ENCODE measurements at regions not wholly inside any gene's neighbourhood (a gene's known extent, or its start where the extent isn't known, plus 50 kb on each side); places are given as distances from the start of the nearest gene placed in this dataset.
"Not testable (repeated sequence)": the region's sequence is repeated elsewhere in the genome, so short reads cannot be mapped to it uniquely, and the experiment has no call there.

- DNase-seq = no peak
Measured at GRCh38 chr14:30227436-30227835, 299.8 kb upstream of the PRKD1 start.

DNA sequence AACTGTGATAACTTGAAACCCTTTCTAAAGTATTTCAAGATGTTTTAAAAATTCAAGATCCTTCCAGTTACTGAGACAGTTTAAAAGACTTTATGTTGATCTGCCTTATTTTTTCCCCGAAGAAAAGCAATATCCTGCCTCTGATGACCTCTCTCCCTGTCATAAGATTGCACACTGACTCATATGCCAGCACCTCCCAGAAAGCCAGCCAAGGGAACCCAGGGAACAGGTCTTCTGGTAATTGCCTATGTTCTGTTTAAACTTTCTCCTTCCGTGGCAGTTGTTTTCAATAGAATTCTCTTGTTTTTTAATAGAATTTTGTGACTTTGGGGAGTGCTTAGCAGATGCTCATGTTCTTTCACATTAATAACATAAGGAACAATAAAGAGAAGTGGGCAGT lies 300.2 kb upstream of the PRKD1 start:
- DNase-seq = no peak

GRCh38 chr14:30230719-30231118 lies 303.1 kb upstream of the PRKD1 start:
- no peak for DNase-seq

- DNase-seq = no peak
Measured at GRCh38 chr14:30234966-30235365, 307.3 kb upstream of the PRKD1 start.

- DNase-seq = no peak
Measured at GRCh38 chr14:30235485-30235884, 307.8 kb upstream of the PRKD1 start.

- no peak for DNase-seq
Measured at GRCh38 chr14:30238936-30239335, 311.3 kb upstream of the PRKD1 start.

DNA sequence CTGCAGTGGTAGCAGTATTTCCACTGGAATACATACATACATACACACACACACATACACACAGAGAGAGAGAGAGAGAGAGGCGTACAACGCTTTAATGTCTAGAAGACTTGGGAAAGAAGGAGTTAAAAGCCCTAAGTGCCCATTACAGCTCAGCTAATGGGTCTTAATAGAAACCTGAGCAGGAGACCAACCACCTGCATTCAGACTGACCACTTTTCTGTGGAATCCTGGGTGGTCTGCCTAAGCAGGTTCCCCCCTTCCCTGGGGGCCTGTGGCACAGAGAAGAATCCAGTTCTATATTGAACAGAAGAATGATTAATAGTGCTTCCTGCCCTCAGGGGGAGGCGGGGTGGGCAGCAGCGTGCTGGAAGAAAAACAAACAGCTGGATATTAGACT lies 312.4 kb upstream of the PRKD1 start:
- no peak for DNase-seq

GRCh38 chr14:30240685-30241084 lies 313.0 kb upstream of the PRKD1 start:
- no peak for DNase-seq

GRCh38 chr14:30242744-30243143 lies 315.1 kb upstream of the PRKD1 start:
- no peak for DNase-seq

GRCh38 chr14:30243207-30243606 lies 315.6 kb upstream of the PRKD1 start:
- DNase-seq = no peak

DNA sequence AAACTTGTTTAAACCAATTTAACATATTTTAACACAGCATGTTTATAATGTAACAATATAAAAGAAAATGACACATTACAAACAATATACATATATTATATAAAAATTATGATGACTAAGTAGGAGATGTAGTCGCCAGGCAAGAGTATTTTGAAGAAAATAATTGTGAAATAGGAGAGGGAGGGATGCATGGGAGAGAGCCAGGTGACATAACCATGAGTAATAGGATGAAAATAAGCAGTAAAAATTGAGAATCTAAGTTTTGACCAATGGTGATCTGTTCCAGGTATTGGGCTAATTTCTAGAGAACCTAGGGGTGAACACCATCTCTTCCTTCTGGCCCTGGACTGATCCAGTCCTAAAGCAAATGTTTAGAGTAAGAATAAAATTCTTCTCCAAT lies 315.2 kb upstream of the G2E3 start:
- DNase-seq = no peak

DNA sequence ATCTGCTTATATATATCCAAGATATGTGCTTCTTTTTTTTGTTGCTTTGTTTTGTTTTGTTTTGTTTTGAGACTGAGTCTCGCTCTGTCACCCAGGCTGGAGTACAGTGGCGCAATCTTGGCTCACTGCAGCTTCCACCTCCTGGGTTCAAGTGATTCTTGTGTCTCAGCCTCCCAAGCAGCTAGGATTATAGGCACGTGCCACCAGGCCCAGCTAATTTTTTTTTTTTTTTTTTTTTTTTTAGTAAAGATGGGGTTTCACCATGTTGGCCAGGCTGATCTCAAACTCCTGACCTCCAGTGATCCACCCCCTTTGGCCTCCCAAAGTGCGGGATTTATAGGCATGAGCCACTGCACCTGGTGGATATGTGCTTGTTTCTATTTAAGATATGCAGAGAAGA lies 314.6 kb upstream of the G2E3 start:
- not testable (repeated sequence) for DNase-seq

- DNase-seq = no peak
Measured at GRCh38 chr14:30251017-30251416, 307.9 kb upstream of the G2E3 start.

GRCh38 chr14:30251557-30252100 lies 307.3 kb upstream of the G2E3 start:
- DNase-seq = no peak

- no peak for DNase-seq
Measured at GRCh38 chr14:30252151-30252550, 306.8 kb upstream of the G2E3 start.

DNA sequence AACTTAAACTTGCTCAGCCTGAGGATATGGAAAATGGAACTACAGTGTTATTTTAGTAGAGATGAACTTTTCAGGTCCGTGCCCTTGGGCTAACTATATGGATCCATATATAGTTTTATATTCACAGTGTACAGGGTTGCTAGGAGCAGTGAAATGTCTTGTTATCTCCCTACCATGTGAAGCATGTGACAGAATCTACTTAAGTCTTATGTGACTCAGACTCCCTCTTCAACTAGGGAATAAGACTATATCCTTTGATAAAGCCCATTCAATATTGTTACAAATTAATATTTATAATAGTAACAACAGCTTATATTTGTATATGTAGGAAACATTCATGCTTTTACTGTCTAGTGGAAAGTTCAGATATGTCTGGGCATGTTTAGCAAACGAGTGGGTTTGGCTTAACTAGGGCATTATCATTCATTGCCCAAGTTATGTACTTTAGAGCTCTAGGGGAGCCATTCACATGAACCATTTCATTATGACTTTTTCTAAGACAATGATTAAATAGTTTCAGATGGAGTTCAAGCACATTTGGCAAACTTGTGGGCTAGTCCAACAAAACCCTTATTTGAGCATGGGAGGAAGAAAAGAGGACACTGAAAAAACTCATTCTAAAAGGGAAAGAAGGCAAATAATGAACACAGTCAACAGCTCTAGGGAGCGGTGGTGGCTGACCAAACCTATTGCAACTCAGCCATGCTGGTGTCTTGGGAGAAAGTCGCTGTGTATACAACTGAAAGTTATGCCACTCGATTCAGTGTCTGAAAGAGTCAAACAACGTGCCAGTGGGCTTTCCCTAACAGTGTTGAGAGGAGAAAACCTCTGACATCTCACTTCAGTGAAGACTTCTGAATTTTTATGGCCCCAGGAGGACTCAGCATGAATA lies 305.9 kb upstream of the G2E3 start:
- DNase-seq = no peak

- DNase-seq = no peak
Measured at GRCh38 chr14:30256627-30257026, 302.3 kb upstream of the G2E3 start.

DNA sequence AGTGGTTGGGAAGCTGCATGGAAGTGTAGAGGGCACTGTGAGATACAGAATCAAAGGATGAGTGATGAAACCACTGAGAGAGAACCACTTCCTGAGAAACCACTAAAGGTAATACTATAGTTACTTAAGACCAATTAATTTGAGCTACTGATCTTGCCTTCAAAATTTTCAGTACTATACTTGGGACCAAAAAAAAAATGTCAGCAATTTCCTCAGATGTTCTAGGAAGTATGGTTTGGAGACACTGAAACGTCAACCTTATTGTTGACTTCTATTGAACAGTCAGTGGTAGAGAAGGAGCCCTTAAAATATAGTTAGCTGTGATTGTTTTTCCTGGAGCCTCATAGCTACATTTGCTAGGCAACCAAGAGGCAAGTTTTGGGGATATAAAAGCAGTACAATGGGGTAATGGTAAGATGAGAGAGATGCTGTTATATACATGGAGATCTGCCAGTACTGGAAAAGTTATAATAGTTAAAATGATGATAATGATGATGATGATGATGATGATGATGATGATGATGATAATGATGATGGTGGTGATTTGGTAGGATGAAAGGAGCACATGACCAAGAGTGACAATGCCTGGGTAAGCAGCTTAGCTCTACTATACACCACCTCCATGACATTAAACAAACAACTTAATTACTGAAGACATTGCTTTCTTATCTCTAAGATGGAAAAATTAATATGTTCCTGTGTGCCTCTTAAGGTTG lies 300.9 kb upstream of the G2E3 start:
- DNase-seq = no peak

- no peak for DNase-seq
Measured at GRCh38 chr14:30260833-30261607, 297.9 kb upstream of the G2E3 start.

GRCh38 chr14:30264161-30264560 lies 294.8 kb upstream of the G2E3 start:
- no peak for DNase-seq

- DNase-seq = no peak
Measured at GRCh38 chr14:30266290-30266689, 292.7 kb upstream of the G2E3 start.

GRCh38 chr14:30267141-30267540 lies 291.8 kb upstream of the G2E3 start:
- DNase-seq = no peak

Measured in NCI-H524 treated with DMSO at 0.1 percent for 48 hours (cell line).